ENCODE measurements at regions not wholly inside any gene's neighbourhood (a gene's known extent, or its start where the extent isn't known, plus 50 kb on each side); places are given as distances from the start of the nearest gene placed in this dataset.

DNA sequence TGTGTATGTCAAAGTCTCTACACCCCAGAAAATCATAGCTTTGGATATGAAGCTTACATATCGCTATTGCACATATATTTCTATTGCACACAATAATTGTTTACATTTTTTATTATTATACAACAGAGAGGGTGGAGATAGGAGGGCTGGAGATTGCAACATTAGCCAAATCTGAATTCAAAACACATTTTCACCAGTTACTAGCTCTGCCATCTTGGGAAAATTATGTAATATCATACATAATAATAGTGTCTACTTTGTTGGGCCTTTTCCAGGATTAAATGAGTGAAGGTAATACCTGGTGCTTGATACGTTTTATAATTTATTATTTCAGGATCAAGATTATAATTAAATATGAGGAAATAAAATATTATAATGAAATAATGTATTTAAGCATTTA is 507.4 kb upstream of the TBX3 start:
- no peak for TF ChIP-seq POLR2A (IDR thresholded peaks at IDR 0.05; ENCODE audit: low read length)
- TF ChIP-seq GATA1 (IDR thresholded peaks at IDR 0.05; ENCODE audit: low read depth, low read length) = no peak

Measured in erythroblast (primary cell).